ENCODE measurements at regions not wholly inside any gene's neighbourhood (a gene's known extent, or its start where the extent isn't known, plus 50 kb on each side); places are given as distances from the start of the nearest gene placed in this dataset.

- TF ChIP-seq, protein P1, sequence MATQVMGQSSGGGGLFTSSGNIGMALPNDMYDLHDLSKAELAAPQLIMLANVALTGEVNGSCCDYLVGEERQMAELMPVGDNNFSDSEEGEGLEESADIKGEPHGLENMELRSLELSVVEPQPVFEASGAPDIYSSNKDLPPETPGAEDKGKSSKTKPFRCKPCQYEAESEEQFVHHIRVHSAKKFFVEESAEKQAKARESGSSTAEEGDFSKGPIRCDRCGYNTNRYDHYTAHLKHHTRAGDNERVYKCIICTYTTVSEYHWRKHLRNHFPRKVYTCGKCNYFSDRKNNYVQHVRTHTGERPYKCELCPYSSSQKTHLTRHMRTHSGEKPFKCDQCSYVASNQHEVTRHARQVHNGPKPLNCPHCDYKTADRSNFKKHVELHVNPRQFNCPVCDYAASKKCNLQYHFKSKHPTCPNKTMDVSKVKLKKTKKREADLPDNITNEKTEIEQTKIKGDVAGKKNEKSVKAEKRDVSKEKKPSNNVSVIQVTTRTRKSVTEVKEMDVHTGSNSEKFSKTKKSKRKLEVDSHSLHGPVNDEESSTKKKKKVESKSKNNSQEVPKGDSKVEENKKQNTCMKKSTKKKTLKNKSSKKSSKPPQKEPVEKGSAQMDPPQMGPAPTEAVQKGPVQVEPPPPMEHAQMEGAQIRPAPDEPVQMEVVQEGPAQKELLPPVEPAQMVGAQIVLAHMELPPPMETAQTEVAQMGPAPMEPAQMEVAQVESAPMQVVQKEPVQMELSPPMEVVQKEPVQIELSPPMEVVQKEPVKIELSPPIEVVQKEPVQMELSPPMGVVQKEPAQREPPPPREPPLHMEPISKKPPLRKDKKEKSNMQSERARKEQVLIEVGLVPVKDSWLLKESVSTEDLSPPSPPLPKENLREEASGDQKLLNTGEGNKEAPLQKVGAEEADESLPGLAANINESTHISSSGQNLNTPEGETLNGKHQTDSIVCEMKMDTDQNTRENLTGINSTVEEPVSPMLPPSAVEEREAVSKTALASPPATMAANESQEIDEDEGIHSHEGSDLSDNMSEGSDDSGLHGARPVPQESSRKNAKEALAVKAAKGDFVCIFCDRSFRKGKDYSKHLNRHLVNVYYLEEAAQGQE (IDR thresholded peaks at IDR 0.05; ENCODE audit: insufficient read depth in 1 of 2, low read depth in 2 of 2, low read length in 2 of 2), result no peak
- no peak for TF ChIP-seq TAF1 (IDR thresholded peaks at IDR 0.05; ENCODE audit: borderline replicate concordance, insufficient read depth, low read length)
- no peak for TF ChIP-seq FOXP2 (optimal IDR thresholded peaks at IDR 0.05; ENCODE audit: borderline replicate concordance, extremely low read depth, extremely low read length, insufficient read depth)
- no peak for TF ChIP-seq POLR2AphosphoS5 (IDR thresholded peaks at IDR 0.05; ENCODE audit: low read depth, low read length)
- no peak for TF ChIP-seq SIN3A (IDR thresholded peaks at IDR 0.05; ENCODE audit: borderline replicate concordance, insufficient read depth, low read length)
Measured at GRCh38 chr9:135280666-135281065, 193.2 kb downstream of the OLFM1 start.

- TF ChIP-seq SIN3A (IDR thresholded peaks at IDR 0.05; ENCODE audit: borderline replicate concordance, insufficient read depth, low read length) (no peak), FOXP2 (optimal IDR thresholded peaks at IDR 0.05; ENCODE audit: borderline replicate concordance, extremely low read depth, extremely low read length, insufficient read depth) (no peak), POLR2AphosphoS5 (IDR thresholded peaks at IDR 0.05; ENCODE audit: low read depth, low read length) (no peak), TAF1 (IDR thresholded peaks at IDR 0.05; ENCODE audit: borderline replicate concordance, insufficient read depth, low read length) (no peak)
- TF ChIP-seq, protein P1 (IDR thresholded peaks at IDR 0.05; ENCODE audit: insufficient read depth in 1 of 2, low read depth in 2 of 2, low read length in 2 of 2), result no peak
Measured at GRCh38 chr9:135281151-135281550, 193.7 kb downstream of the OLFM1 start.

GRCh38 chr9:135281791-135282737 is 194.6 kb downstream of the OLFM1 start:
- TF ChIP-seq TAF1 (IDR thresholded peaks at IDR 0.05; ENCODE audit: borderline replicate concordance, insufficient read depth, low read length), result no peak
- TF ChIP-seq, protein P1 (IDR thresholded peaks at IDR 0.05; ENCODE audit: insufficient read depth in 1 of 2, low read depth in 2 of 2, low read length in 2 of 2), result no peak
- TF ChIP-seq SIN3A (IDR thresholded peaks at IDR 0.05; ENCODE audit: borderline replicate concordance, insufficient read depth, low read length), result no peak
- TF ChIP-seq FOXP2 (optimal IDR thresholded peaks at IDR 0.05; ENCODE audit: borderline replicate concordance, extremely low read depth, extremely low read length, insufficient read depth), result no peak

- TF ChIP-seq, protein P1 (IDR thresholded peaks at IDR 0.05; ENCODE audit: insufficient read depth in 1 of 2, low read depth in 2 of 2, low read length in 2 of 2), result no peak
- TF ChIP-seq SIN3A (IDR thresholded peaks at IDR 0.05; ENCODE audit: borderline replicate concordance, insufficient read depth, low read length) (no peak), FOXP2 (optimal IDR thresholded peaks at IDR 0.05; ENCODE audit: borderline replicate concordance, extremely low read depth, extremely low read length, insufficient read depth) (no peak), TAF1 (IDR thresholded peaks at IDR 0.05; ENCODE audit: borderline replicate concordance, insufficient read depth, low read length) (no peak), POLR2AphosphoS5 (IDR thresholded peaks at IDR 0.05; ENCODE audit: low read depth, low read length) (no peak)
Measured at GRCh38 chr9:135282808-135283207, 195.3 kb downstream of the OLFM1 start.
